ENCODE measurements at regions not wholly inside any gene's neighbourhood (a gene's known extent, or its start where the extent isn't known, plus 50 kb on each side); places are given as distances from the start of the nearest gene placed in this dataset.

DNA sequence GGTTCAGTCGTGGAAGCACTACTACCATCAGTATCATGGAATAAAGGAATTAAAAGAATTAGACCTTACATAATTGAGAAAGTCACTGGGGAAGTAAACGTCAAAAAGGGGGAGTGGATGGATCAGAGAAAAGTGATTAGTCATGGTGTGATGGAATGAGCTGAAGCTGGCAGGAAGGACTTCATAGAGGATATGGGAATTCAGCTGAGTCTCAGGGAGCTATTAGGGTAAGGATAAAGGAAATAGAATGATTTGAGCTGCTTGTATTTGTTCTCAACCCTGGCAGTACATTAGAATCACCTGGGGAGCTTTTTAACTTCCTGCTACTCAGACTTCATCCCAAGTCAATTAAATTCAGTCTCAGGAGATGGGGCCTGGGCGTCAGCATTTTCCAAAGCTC, 53.4 kb upstream of the SETBP1 start:
- TF ChIP-seq POLR2A (IDR thresholded peaks at IDR 0.05) (no peak), EP300 (IDR thresholded peaks at IDR 0.05) (no peak)
- TF ChIP-seq, protein P1, sequence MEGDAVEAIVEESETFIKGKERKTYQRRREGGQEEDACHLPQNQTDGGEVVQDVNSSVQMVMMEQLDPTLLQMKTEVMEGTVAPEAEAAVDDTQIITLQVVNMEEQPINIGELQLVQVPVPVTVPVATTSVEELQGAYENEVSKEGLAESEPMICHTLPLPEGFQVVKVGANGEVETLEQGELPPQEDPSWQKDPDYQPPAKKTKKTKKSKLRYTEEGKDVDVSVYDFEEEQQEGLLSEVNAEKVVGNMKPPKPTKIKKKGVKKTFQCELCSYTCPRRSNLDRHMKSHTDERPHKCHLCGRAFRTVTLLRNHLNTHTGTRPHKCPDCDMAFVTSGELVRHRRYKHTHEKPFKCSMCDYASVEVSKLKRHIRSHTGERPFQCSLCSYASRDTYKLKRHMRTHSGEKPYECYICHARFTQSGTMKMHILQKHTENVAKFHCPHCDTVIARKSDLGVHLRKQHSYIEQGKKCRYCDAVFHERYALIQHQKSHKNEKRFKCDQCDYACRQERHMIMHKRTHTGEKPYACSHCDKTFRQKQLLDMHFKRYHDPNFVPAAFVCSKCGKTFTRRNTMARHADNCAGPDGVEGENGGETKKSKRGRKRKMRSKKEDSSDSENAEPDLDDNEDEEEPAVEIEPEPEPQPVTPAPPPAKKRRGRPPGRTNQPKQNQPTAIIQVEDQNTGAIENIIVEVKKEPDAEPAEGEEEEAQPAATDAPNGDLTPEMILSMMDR (IDR thresholded peaks at IDR 0.05), result no peak
